Endodermal cell (in vitro differentiated cells): ENCODE measurements at regions not wholly inside any gene's neighbourhood (a gene's known extent, or its start where the extent isn't known, plus 50 kb on each side); places are given as distances from the start of the nearest gene placed in this dataset.

ENCODE experiments used
- DNase-seq: peaks from one replicate; pipeline ENCODE4 v3.0.0-alpha.2; 2017
- H3K27ac ChIP-seq: 2 replicates; pipeline ENCODE4 v1.5.1; 2013; ENCODE audit warnings: mild to moderate bottlenecking, low read depth, low read length, moderate library complexity
- H3K27me3 ChIP-seq: 2 replicates; pipeline ENCODE4 v1.6.1; 2013; ENCODE audit warnings: mild to moderate bottlenecking, low read length, moderate library complexity; ENCODE audit not compliant: insufficient read depth, control insufficient read depth, poor library complexity, severe bottlenecking
- H3K36me3 ChIP-seq: 2 replicates; pipeline ENCODE4 v1.7.0; 2013; ENCODE audit warnings: mild to moderate bottlenecking, low read length, moderate library complexity; ENCODE audit not compliant: control insufficient read depth, insufficient read depth
- H3K4me1 ChIP-seq: one replicate; pipeline ENCODE4 v1.7.0; 2013; ENCODE audit warnings: low read length; ENCODE audit not compliant: control insufficient read depth, insufficient read depth
- H3K4me3 ChIP-seq: 2 replicates; pipeline ENCODE4 v1.5.1; 2013; ENCODE audit warnings: mild to moderate bottlenecking, low read length, moderate library complexity
- H3K9ac ChIP-seq: 2 replicates; pipeline ENCODE4 v1.6.1; 2013; ENCODE audit warnings: mild to moderate bottlenecking, low read length, moderate library complexity; ENCODE audit not compliant: poor library complexity, severe bottlenecking; ENCODE audit errors: extremely low read depth
- H3K9me3 ChIP-seq: 2 replicates; pipeline ENCODE4 v1.6.1; 2013; ENCODE audit warnings: mild to moderate bottlenecking, low read length, moderate library complexity; ENCODE audit not compliant: control insufficient read depth
- H3K27ac Mint-ChIP-seq: 2 replicates; pipeline ENCODE4 v1.8.0; 2020; ENCODE audit warnings: mixed read lengths
- H3K27me3 Mint-ChIP-seq: 2 replicates; pipeline ENCODE4 v1.8.0; 2021; ENCODE audit warnings: mild to moderate bottlenecking, mixed read lengths; ENCODE audit not compliant: insufficient read depth
- H3K36me3 Mint-ChIP-seq: 2 replicates; pipeline ENCODE4 v1.8.0; 2020; ENCODE audit warnings: low read depth, mixed read lengths
- H3K4me1 Mint-ChIP-seq: 2 replicates; pipeline ENCODE4 v1.8.0; 2020; ENCODE audit warnings: mixed read lengths
- H3K4me3 Mint-ChIP-seq: 2 replicates; pipeline ENCODE4 v1.8.0; 2020; ENCODE audit warnings: mild to moderate bottlenecking, moderate library complexity, mixed read lengths
- H3K9me3 Mint-ChIP-seq: 2 replicates; pipeline ENCODE4 v1.8.0; 2020; ENCODE audit warnings: mild to moderate bottlenecking, mixed read lengths
- WGBS, 2 experiments: methylation state at CpG; one replicate each; pipeline versions ENCODE4 v1.1.5 to v1.1.7; 2013; ENCODE audit warnings: missing lambda C conversion rate in 2 of 2, mixed read lengths in 1 of 2; ENCODE audit not compliant: insufficient coverage in 1 of 2, insufficient read length in 1 of 2; 5-methylcytosine and 5-hydroxymethylcytosine counted together
- TF ChIP-seq, protein P1 (sequence below): fragments of 200-600 bp; sonication (generic); conservative IDR thresholded peaks from 2 replicates; pipeline ENCODE4 v1.5.0; 2021; ENCODE audit warnings: antibody characterized with exemption, mild to moderate bottlenecking

DNA sequence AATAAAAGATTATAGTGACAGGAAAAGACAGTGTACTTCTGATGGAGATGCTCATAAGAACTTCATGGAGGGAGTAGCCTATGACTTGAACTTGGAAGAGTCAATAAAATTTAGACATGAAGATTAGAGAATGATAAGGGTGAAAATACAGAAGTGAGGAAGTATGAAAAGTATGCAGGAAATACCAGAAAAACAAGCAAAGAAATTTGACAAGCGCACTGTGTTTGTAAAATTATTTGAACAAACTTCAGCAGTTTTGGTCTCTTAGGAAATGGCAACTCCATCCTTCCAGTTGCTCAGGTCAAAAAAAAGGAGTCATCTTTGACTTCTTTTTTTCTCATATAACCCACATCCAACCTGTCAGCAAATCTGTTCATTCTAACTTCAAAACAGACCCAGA is 864.0 kb upstream of the ZEB2 start:
- H3K9me3 ChIP-seq, result no peaks in the 10 kb centered on the region
- WGBS, 2 experiments, result 88 to 94% methylated on average over 1 of the region's 1 CpG
- H3K27ac Mint-ChIP-seq, result no peak overlapping the region
- no peaks in the 10 kb centered on the region for H3K27me3 Mint-ChIP-seq
- H3K9me3 Mint-ChIP-seq, result peaks cover 3% of the 10 kb centered on the region
- TF ChIP-seq, protein P1, sequence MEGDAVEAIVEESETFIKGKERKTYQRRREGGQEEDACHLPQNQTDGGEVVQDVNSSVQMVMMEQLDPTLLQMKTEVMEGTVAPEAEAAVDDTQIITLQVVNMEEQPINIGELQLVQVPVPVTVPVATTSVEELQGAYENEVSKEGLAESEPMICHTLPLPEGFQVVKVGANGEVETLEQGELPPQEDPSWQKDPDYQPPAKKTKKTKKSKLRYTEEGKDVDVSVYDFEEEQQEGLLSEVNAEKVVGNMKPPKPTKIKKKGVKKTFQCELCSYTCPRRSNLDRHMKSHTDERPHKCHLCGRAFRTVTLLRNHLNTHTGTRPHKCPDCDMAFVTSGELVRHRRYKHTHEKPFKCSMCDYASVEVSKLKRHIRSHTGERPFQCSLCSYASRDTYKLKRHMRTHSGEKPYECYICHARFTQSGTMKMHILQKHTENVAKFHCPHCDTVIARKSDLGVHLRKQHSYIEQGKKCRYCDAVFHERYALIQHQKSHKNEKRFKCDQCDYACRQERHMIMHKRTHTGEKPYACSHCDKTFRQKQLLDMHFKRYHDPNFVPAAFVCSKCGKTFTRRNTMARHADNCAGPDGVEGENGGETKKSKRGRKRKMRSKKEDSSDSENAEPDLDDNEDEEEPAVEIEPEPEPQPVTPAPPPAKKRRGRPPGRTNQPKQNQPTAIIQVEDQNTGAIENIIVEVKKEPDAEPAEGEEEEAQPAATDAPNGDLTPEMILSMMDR, result no peak
- no peaks in the 10 kb centered on the region for H3K27me3 ChIP-seq
- H3K4me3 ChIP-seq, result no peak overlapping the region
- no peaks in the 10 kb centered on the region for H3K4me1 Mint-ChIP-seq
- H3K4me3 Mint-ChIP-seq, result no peak overlapping the region
- DNase-seq, result no peak
- no peak overlapping the region for H3K27ac ChIP-seq
- H3K4me1 ChIP-seq, result no peaks in the 10 kb centered on the region
- no peaks in the 10 kb centered on the region for H3K36me3 ChIP-seq
- no peaks in the 10 kb centered on the region for H3K36me3 Mint-ChIP-seq
- no peak overlapping the region for H3K9ac ChIP-seq

DNA sequence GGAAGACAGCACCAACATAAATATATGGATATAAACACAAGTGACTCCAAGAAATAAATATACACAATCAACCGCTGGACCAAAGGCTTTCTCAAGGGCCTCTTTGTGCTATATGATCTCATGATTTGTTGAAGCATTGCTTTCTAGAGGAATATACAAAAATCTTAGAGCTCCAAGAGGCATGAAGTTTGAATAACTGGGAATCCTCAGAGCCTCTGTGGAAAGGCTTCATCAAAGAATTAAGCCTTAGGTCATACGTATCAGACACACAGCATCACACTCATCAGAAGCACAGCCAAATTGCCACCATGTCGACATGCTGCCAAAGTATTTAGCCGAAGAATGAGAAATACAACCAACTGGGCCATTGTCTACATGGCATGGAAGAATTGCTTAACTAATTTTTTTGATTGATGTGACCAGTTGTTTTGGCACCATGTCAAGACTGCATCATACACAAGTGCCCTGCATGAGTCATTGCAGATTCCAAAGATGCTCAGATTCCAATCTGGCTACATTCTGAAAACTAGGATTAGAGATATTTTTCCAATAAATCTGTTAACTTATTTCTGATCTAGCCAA is 860.6 kb upstream of the ZEB2 start:
- H3K4me3 ChIP-seq, result no peak overlapping the region
- no peaks in the 10 kb centered on the region for H3K27me3 ChIP-seq
- no peak overlapping the region for H3K9ac ChIP-seq
- no peaks in the 10 kb centered on the region for H3K27me3 Mint-ChIP-seq
- no peaks in the 10 kb centered on the region for H3K9me3 Mint-ChIP-seq
- whole genome bisulfite sequencing, 2 experiments, result 83 to 91% methylated on average over 1 to 4 of the region's 4 CpGs
- no peak for DNase-seq
- no peaks in the 10 kb centered on the region for H3K36me3 ChIP-seq
- H3K4me1 ChIP-seq, result no peaks in the 10 kb centered on the region
- H3K9me3 ChIP-seq, result no peaks in the 10 kb centered on the region
- no peak overlapping the region for H3K27ac Mint-ChIP-seq
- TF ChIP-seq, protein P1, result no peak
- H3K4me3 Mint-ChIP-seq, result no peak overlapping the region
- no peaks in the 10 kb centered on the region for H3K36me3 Mint-ChIP-seq
- no peaks in the 10 kb centered on the region for H3K4me1 Mint-ChIP-seq
- no peak overlapping the region for H3K27ac ChIP-seq

DNA sequence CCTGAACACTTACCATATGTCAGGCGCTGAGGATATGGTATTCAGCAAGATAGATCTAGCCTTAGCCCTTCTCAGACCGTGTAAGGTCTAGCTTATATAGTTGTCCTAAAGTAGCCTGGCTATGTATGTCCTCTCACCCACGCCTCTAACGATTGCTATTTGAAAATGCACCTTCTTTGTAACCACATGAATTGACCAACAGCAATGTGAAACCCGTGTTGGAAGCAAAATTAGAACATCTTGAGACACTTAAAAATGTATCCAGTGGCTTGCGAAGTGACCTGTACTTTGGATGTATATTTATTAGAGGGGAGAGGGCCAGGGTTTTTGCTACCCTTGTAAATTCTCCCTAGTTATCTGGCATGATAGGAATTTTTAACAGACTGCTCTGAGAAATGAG is 860.0 kb upstream of the ZEB2 start:
- Histone ChIP-seq H3K9me3 (no peaks in the 10 kb centered on the region), H3K27ac (no peak overlapping the region), H3K9ac (no peak overlapping the region), H3K36me3 (no peaks in the 10 kb centered on the region), H3K4me3 (no peak overlapping the region), H3K4me1 (no peaks in the 10 kb centered on the region), H3K27me3 (no peaks in the 10 kb centered on the region)
- no peak for DNase-seq
- WGBS, 2 experiments, result 90 to 96% methylated on average over 4 to 6 of the region's 6 CpGs
- Mint-ChIP-seq H3K27me3 (no peaks in the 10 kb centered on the region), H3K9me3 (no peaks in the 10 kb centered on the region), H3K36me3 (no peaks in the 10 kb centered on the region), H3K27ac (no peak overlapping the region), H3K4me3 (no peak overlapping the region), H3K4me1 (no peaks in the 10 kb centered on the region)
- TF ChIP-seq, protein P1, result no peak
